NT2/D1 (cell line): ENCODE measurements at regions not wholly inside any gene's neighbourhood (a gene's known extent, or its start where the extent isn't known, plus 50 kb on each side); places are given as distances from the start of the nearest gene placed in this dataset.

ENCODE experiments used
- YY1 ChIP-seq: IDR thresholded peaks from 2 replicates; pipeline ENCODE4 v1.6.1; 2011; ENCODE audit not compliant: insufficient read length, insufficient read depth
- ZNF274 ChIP-seq: IDR thresholded peaks from 2 replicates; pipeline ENCODE4 v1.6.1; 2011; ENCODE audit warnings: mild to moderate bottlenecking, low read depth, low read length

GRCh38 chr6:168152306-168152963 lies 73.4 kb upstream of the FRMD1 start:
- no peak for TF ChIP-seq YY1
- no peak for TF ChIP-seq ZNF274
